H9 (cell line): ENCODE measurements at regions not wholly inside any gene's neighbourhood (a gene's known extent, or its start where the extent isn't known, plus 50 kb on each side); places are given as distances from the start of the nearest gene placed in this dataset.

Experiments used
- DNase-seq: peaks from one replicate; pipeline ENCODE4 v3.0.0-alpha.2; 2017
- H2AFZ ChIP-seq: one replicate; pipeline ENCODE4 v1.6.1; 2013; ENCODE audit warnings: mild to moderate bottlenecking, low read length, control low read depth, moderate library complexity
- H2AK5ac ChIP-seq: 2 replicates; pipeline ENCODE4 v1.6.1; 2013; ENCODE audit warnings: low read length, control low read depth, mixed read lengths; ENCODE audit not compliant: insufficient read length
- H2BK120ac ChIP-seq: one replicate; pipeline ENCODE4 v1.6.1; 2013; ENCODE audit warnings: low read depth, mild to moderate bottlenecking, low read length, control low read depth, inconsistent platforms; ENCODE audit not compliant: poor library complexity, severe bottlenecking
- H2BK12ac ChIP-seq: 2 replicates; pipeline ENCODE4 v1.6.1; 2013; ENCODE audit warnings: low read length, control low read depth, mixed read lengths, low read depth; ENCODE audit not compliant: insufficient read length
- H2BK15ac ChIP-seq: 2 replicates; pipeline ENCODE4 v1.6.1; 2013; ENCODE audit warnings: low read depth, low read length, control low read depth
- H2BK20ac ChIP-seq: one replicate; pipeline ENCODE4 v1.6.1; 2013; ENCODE audit warnings: low read depth, mild to moderate bottlenecking, low read length, control low read depth, inconsistent platforms; ENCODE audit not compliant: poor library complexity, severe bottlenecking
- H2BK5ac ChIP-seq: 2 replicates; pipeline ENCODE4 v1.6.1; 2013; ENCODE audit warnings: low read length, control low read depth, mixed read lengths; ENCODE audit not compliant: insufficient read length
- H3K14ac ChIP-seq: 2 replicates; pipeline ENCODE4 v1.6.1; 2013; ENCODE audit warnings: low read length, control low read depth; ENCODE audit not compliant: insufficient read depth
- H3K18ac ChIP-seq: 2 replicates; pipeline ENCODE4 v1.6.1; 2013; ENCODE audit warnings: low read depth, mild to moderate bottlenecking, mixed read lengths, low read length, control low read depth; ENCODE audit not compliant: insufficient read length
- H3K23ac ChIP-seq: 2 replicates; pipeline ENCODE4 v1.6.1; 2013; ENCODE audit warnings: low read length, control low read depth, mixed read lengths, low read depth; ENCODE audit not compliant: insufficient read length
- H3K23me2 ChIP-seq: 2 replicates; pipeline ENCODE4 v1.6.1; 2013; ENCODE audit warnings: low read depth, mild to moderate bottlenecking, mixed read lengths, low read length, control low read depth; ENCODE audit not compliant: insufficient read length, poor library complexity, severe bottlenecking
- H3K27ac ChIP-seq: 2 replicates; pipeline ENCODE4 v1.5.1; 2013; ENCODE audit warnings: low read length, control low read depth, mixed read lengths, low read depth; ENCODE audit not compliant: insufficient read length
- H3K27me3 ChIP-seq: 2 replicates; pipeline ENCODE4 v1.6.1; 2013; ENCODE audit warnings: low read length, control low read depth, inconsistent platforms; ENCODE audit not compliant: insufficient read depth
- H3K4ac ChIP-seq: 2 replicates; pipeline ENCODE4 v1.6.1; 2013; ENCODE audit warnings: low read depth, mild to moderate bottlenecking, control low read depth, inconsistent platforms, low read length, moderate library complexity
- H3K4me1 ChIP-seq: 2 replicates; pipeline ENCODE4 v1.6.1; 2013; ENCODE audit warnings: low read length, control low read depth, inconsistent platforms; ENCODE audit not compliant: insufficient read depth
- H3K4me2 ChIP-seq: 2 replicates; pipeline ENCODE4 v1.6.1; 2013; ENCODE audit warnings: low read length, control low read depth, mixed read lengths; ENCODE audit not compliant: insufficient read length, insufficient read depth
- H3K56ac ChIP-seq: 2 replicates; pipeline ENCODE4 v1.6.1; 2013; ENCODE audit warnings: low read depth, mild to moderate bottlenecking, mixed read lengths, low read length, control low read depth; ENCODE audit not compliant: insufficient read length
- H3K79me1 ChIP-seq: 2 replicates; pipeline ENCODE4 v1.6.1; 2013; ENCODE audit warnings: low read depth, mild to moderate bottlenecking, moderate library complexity, low read length, control low read depth, inconsistent platforms; ENCODE audit not compliant: insufficient read depth, poor library complexity, severe bottlenecking
- H3K79me2 ChIP-seq: 2 replicates; pipeline ENCODE4 v1.6.1; 2013; ENCODE audit warnings: low read length, control low read depth, inconsistent platforms; ENCODE audit not compliant: insufficient read depth
- H3K9ac ChIP-seq: 2 replicates; pipeline ENCODE4 v1.6.1; 2013; ENCODE audit warnings: low read length, control low read depth, mixed read lengths; ENCODE audit not compliant: insufficient read length; ENCODE audit errors: extremely low read depth
- H3K9me3 ChIP-seq: one replicate; pipeline ENCODE4 v1.6.1; 2013; ENCODE audit warnings: low read depth, low read length, inconsistent platforms; ENCODE audit not compliant: control insufficient read depth
- H3T11ph ChIP-seq: one replicate; pipeline ENCODE4 v1.6.1; 2013; ENCODE audit warnings: mild to moderate bottlenecking, low read length, control low read depth, inconsistent platforms
- H4K20me1 ChIP-seq: one replicate; pipeline ENCODE4 v1.6.1; 2013; ENCODE audit not compliant: control insufficient read depth, insufficient read length, insufficient read depth
- H4K5ac ChIP-seq: 2 replicates; pipeline ENCODE4 v1.6.1; 2013; ENCODE audit warnings: low read depth, mild to moderate bottlenecking, mixed read lengths, low read length, control low read depth; ENCODE audit not compliant: insufficient read length
- H4K8ac ChIP-seq: replicated peaks from 2 replicates; pipeline ENCODE4 v1.6.1; 2013; ENCODE audit warnings: low read length, control low read depth, mixed read lengths, low read depth; ENCODE audit not compliant: insufficient read length
- H4K91ac ChIP-seq: 2 replicates; pipeline ENCODE4 v1.6.1; 2013; ENCODE audit warnings: low read depth, mild to moderate bottlenecking, moderate library complexity, mixed read lengths, low read length, control low read depth; ENCODE audit not compliant: insufficient read length
- H3K27ac Mint-ChIP-seq, 3 experiments: 2 replicates in 2 of 3; 3 replicates in 1 of 3; pipeline ENCODE4 v1.8.0; 2020 to 2021; ENCODE audit warnings: mixed read lengths in 3 of 3, mild to moderate bottlenecking in 1 of 3, moderate library complexity in 1 of 3
- H3K27me3 Mint-ChIP-seq: 2 replicates; pipeline ENCODE4 v1.8.0; 2021; ENCODE audit warnings: low read depth, mild to moderate bottlenecking, moderate library complexity, mixed read lengths
- H3K36me3 Mint-ChIP-seq, 3 experiments: 2 replicates in 2 of 3; 3 replicates in 1 of 3; pipeline ENCODE4 v1.8.0; 2020 to 2021; ENCODE audit warnings: low read depth in 3 of 3, mixed read lengths in 3 of 3; ENCODE audit not compliant: insufficient read depth in 1 of 3
- H3K4me1 Mint-ChIP-seq, 2 experiments: 2 replicates each; pipeline ENCODE4 v1.8.0; 2020; ENCODE audit warnings: mixed read lengths in 2 of 2
- H3K4me3 Mint-ChIP-seq, 2 experiments: 2 replicates in 1 of 2; 3 replicates in 1 of 2; pipeline ENCODE4 v1.8.0; 2020 to 2021; ENCODE audit warnings: mild to moderate bottlenecking in 2 of 2, mixed read lengths in 2 of 2, moderate library complexity in 1 of 2
- H3K9me3 Mint-ChIP-seq, 2 experiments: 2 replicates in 1 of 2; 3 replicates in 1 of 2; pipeline ENCODE4 v1.8.0; 2020; ENCODE audit warnings: mild to moderate bottlenecking in 2 of 2, mixed read lengths in 2 of 2, moderate library complexity in 1 of 2
- WGBS: extraction: QIAGEN DNeasy Blood & Tissue Kit; methylation state at CpG from one replicate; pipeline ENCODE4 v1.1.7; 2013; ENCODE audit warnings: missing lambda C conversion rate, low lambda C conversion rate, mixed read lengths; ENCODE audit not compliant: insufficient read length; ENCODE audit errors: extremely low coverage; 5-methylcytosine and 5-hydroxymethylcytosine counted together
- TF ChIP-seq, protein P1 (sequence below): fragments of 200-600 bp; sonication (generic); conservative IDR thresholded peaks from 3 replicates; pipeline ENCODE4 v1.8.0; 2021; ENCODE audit warnings: antibody characterized with exemption, mild to moderate bottlenecking

DNA sequence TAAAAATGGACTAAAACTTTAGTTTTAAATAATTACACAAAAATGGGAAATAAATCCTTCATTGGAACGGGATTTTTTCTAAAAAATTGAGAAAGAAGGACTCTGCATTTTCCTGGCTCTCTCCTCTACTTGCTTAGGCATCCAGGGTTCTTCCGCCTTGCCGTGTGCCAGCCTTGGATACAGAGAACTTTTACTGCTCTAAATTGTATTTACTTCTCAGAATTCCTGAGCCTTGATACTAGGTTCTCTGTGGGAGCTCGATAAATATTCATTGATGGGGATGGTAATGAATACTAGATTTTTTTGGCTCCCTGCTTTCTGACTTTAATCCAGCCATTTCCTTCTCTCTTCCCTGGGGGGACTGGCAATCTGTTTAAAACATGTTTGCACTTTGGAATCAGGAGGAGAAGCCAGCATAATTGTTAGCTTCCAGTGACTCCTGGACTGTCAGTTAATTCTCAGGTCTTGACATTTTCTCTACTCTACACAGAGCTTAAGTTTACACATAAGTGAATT, 746.1 kb upstream of the LRRTM1 start:
- H3K23ac ChIP-seq: no peak overlapping the region
- Mint-ChIP-seq H3K9me3 (no peaks in the 10 kb centered on the region), H3K4me1 (peaks cover 36 to 38% of the 10 kb centered on the region in 2 experiments), H3K27ac (peak overlapping the region in 2 of 3 experiments; percentile 42 to 54; a peak in 3 of 7 replicates), H3K36me3 (no peaks in the 10 kb centered on the region), H3K4me3 (peak overlapping the region in 1 of 2 experiments; percentile 21; a peak in 3 of 5 replicates), H3K27me3 (no peaks in the 10 kb centered on the region)
- WGBS: no CpG with 5 or more reads among the region's 4 CpGs
- H2BK120ac ChIP-seq: no peak overlapping the region
- no peak overlapping the region for H2BK12ac ChIP-seq
- TF ChIP-seq, protein P1, sequence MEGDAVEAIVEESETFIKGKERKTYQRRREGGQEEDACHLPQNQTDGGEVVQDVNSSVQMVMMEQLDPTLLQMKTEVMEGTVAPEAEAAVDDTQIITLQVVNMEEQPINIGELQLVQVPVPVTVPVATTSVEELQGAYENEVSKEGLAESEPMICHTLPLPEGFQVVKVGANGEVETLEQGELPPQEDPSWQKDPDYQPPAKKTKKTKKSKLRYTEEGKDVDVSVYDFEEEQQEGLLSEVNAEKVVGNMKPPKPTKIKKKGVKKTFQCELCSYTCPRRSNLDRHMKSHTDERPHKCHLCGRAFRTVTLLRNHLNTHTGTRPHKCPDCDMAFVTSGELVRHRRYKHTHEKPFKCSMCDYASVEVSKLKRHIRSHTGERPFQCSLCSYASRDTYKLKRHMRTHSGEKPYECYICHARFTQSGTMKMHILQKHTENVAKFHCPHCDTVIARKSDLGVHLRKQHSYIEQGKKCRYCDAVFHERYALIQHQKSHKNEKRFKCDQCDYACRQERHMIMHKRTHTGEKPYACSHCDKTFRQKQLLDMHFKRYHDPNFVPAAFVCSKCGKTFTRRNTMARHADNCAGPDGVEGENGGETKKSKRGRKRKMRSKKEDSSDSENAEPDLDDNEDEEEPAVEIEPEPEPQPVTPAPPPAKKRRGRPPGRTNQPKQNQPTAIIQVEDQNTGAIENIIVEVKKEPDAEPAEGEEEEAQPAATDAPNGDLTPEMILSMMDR: no peak
- no peak overlapping the region for H2BK20ac ChIP-seq
- H2BK15ac ChIP-seq: no peak overlapping the region
- no peaks in the 10 kb centered on the region for H3K23me2 ChIP-seq
- H2AK5ac ChIP-seq: no peak overlapping the region
- no peak overlapping the region for H2AFZ ChIP-seq
- no peak overlapping the region for H4K5ac ChIP-seq
- H3K14ac ChIP-seq: no peak overlapping the region
- H3K4me1 ChIP-seq: peaks cover 2% of the 10 kb centered on the region; the same call in 1 of the 2 replicates
- no peak overlapping the region for H3K4ac ChIP-seq
- no peak overlapping the region for H3T11ph ChIP-seq
- no peaks in the 10 kb centered on the region for H3K27me3 ChIP-seq
- H4K20me1 ChIP-seq: no peaks in the 10 kb centered on the region
- no peak for DNase-seq
- H3K79me2 ChIP-seq: no peaks in the 10 kb centered on the region
- no peak overlapping the region for H3K56ac ChIP-seq
- H3K27ac ChIP-seq: no peak overlapping the region
- no peak overlapping the region for H2BK5ac ChIP-seq
- H3K9me3 ChIP-seq: no peaks in the 10 kb centered on the region
- H4K8ac ChIP-seq: no peak overlapping the region
- no peak overlapping the region for H3K9ac ChIP-seq
- no peak overlapping the region for H4K91ac ChIP-seq
- H3K18ac ChIP-seq: no peak overlapping the region
- no peak overlapping the region for H3K4me2 ChIP-seq
- H3K79me1 ChIP-seq: no peaks in the 10 kb centered on the region
